NCI-H345 treated with DMSO at 0.1 percent for 48 hours (cell line): ENCODE measurements at regions not wholly inside any gene's neighbourhood (a gene's known extent, or its start where the extent isn't known, plus 50 kb on each side); places are given as distances from the start of the nearest gene placed in this dataset.

Source experiments
- DNase-seq: peaks from one replicate; lab custom pipeline; 2025; ENCODE audit not compliant: unreplicated experiment; lab: John Stamatoyannopoulos, UW

DNA sequence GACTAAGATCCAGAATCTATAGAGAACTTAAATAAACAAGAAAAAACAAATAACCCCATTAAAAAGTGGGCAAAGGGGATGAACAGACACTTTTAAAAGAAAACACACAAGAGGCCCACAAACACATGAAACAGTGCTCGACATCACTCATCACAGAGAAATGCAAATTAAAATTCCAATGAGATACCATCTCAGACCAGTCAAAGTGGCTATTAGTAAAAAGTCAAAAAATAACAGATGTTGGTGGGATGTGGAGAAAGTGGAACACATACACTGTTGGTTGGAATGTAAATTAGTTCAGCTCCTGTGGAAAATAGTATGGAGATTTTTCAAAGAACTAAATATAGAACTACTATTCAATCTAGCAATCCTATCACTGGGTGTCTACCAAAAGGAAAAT lies 143.1 kb downstream of the IFI44 start:
- no peak for DNase-seq

DNA sequence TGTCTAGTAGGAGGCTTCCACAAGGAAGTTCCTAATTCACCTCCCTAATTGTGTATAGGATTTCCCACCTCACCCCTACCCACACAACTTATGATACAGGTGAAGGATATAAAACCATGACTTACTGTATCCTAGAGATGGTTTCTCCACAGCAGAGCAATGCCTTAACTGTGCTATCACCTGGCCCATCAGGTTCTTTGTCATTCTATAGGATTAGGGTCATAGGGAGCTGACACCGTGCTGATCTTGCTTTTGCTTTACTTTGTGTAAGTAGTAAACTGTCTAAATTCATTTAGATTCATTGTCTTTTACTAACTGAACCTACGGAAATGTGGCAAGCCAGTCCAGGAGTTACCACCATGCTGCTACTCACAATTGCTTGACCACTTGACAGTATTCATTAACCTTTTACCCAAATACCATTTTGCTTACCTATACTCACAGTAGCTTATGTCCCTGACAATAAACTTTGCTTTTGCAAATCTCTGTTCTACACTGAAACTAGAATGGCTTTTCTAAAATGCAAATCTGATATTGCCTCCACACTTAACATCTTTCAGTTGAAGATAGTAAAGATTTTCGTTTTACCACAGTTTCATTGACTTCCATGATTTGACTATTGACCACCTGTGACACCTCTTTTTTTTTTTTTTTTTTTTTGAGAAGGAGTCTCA lies 147.6 kb downstream of the IFI44 start:
- DNase-seq = no peak

DNA sequence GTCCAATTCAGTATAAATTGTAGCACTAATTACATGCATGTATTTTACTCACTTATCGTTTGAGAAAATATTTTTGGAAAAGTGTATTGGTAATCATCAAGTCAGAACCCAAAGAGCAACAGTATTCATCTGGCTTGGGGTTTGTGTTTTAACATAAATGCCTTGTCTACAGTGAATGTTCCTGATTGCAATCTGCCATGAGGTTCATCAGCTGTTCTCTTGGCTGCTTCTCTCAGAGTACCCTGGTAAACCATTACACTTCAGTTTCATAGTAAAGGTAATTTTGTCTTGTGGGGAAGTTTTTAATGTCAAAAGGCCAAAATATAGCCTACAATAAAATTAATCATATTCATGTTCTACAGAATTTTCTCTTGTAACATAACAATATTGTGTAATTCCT lies 150.3 kb downstream of the IFI44 start:
- no peak for DNase-seq

DNA sequence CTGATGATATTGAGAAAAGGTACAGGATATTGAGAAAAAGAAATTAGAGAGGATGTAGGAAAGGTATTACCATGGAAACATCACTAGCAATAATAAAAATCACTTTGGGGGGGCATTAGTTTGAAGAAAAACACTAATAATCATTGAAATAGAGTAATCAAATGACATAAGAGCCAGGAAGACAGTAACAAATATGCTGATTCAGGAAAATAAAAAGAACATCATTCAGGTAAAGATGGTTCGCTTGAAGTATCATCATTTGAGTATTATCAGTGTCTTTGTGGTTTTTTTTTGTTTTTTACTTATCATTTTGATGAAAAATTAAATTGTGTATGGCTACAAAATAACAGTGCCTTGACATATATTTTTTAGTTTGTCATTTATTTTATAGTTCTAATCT lies 164.5 kb downstream of the IFI44 start:
- DNase-seq = no peak

DNA sequence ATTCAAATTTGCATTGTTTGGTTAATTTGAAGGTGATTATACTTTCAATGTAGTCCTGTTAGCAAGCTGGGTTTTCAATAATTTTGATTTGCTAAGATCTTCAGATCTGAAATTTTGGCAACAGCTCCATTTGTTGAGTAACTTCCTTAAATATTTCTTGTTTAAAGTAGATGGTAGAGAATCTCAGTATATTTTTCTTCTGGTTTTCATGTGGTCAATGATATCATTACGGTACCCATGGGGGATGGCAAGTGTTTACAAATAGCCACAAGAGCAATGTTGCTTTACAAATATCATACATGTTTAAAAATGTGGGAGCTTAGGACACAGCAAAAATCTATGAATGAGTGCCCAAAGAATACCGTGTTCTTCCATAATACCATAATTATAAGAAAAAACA lies 175.9 kb downstream of the IFI44 start:
- DNase-seq = no peak

DNA sequence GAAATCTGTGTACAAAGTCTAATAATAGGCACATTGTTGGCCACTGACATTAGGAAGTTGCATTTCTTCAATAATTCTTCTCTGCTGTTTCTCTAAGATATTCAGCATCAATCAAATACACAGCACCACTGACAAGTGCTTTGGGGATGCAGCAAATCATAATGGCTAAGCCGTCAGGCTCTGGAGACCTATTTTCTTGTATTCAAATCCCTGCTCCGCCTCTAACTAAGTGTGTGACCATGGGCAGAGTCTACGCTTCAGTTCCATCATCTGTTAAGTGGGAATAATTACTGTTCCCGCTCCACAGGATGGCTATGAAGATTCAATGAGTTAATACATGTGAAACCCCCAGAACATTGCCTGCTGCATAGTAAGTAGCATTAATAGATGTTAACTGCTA lies 176.9 kb downstream of the ADGRL4 start:
- DNase-seq = no peak

DNA sequence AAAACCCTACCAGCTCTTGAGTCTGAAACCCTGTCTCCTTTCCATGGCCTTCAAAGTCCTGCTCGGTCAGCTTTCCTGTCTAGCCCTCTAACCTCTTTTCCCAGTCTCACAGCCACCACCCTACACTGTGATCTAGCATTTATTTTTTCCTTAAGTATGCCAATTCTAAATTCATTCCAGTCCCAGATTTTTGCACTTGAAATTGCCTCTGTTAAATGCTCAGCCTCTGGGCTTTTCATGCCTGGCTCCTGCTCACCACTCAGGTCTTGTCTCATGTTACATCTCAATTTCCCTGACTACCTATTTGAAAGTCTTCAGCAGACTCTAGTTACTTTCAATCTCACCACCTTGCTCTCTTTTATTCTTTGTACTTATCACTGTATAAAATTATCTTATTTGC lies 176.2 kb downstream of the ADGRL4 start:
- no peak for DNase-seq

DNA sequence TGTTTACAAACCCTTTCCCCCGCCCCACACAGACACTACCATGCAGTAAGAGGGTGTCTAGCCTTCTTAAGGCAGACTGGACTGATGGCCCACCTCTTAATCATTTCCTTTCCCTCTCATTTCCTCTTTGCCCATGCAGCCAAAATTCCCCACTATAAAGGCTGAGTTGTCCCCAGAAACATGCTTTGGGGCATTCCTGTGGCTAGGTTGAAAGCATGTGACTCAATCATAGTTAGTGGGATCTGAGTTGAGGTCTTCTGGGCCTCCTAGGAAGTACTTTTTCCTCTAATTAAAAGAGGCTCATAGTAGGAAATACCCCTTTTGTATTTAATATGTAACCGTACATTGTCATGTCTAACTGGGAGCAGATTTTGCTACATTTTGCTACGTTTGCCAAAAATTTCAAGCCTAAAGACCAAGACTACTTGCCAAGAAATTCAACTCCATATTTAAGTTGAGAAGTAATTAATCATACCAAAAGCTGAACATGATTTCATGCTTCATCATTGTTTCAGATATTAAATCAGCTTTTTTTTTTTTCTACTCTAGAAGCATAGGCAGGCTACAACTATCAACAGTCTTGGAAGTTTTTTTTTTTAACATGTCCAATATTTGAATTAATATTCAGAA lies 174.7 kb downstream of the ADGRL4 start:
- no peak for DNase-seq

DNA sequence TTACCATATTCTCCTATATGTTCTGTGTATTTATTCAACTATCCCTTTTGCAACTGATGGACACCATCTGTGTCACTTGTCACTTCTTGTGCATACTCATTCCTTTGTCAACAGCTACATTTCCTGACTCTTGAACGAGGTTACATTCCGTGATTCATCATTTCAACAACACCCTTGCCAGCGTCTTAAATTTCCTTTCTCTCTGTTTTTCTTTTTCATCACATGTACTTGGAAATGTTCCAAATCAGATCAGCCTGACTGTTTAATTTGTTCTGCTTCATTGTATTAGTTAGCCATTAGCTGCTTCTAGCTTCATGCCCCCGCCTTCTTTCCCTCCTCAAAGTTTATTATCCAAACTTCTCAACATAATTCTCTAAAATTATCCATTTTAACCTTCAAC lies 173.0 kb downstream of the ADGRL4 start:
- DNase-seq = peak; percentile 14

DNA sequence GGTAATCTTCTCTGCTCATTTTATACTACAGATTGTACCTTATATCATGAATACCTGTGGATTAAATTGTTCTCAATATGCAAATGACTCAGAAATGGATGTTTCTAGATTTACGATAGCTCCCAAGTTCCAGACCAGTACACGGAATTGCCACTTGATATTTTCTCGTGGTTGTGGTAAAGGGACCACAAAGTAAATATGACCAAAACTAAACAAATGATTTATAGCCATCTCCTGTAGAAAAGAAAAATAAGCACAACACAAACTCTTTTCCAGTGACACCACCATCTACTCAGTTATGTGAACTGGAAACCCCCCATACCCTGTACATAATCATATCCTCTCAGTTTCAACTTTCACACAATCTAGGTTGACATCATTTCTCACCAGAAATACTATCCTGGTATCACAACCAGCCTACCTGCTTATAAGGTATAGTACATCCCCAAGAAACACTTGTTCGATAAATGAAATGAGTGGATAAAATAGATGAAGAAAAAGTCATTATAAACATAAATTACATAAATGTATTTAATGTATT lies 172.3 kb downstream of the ADGRL4 start:
- no peak for DNase-seq

DNA sequence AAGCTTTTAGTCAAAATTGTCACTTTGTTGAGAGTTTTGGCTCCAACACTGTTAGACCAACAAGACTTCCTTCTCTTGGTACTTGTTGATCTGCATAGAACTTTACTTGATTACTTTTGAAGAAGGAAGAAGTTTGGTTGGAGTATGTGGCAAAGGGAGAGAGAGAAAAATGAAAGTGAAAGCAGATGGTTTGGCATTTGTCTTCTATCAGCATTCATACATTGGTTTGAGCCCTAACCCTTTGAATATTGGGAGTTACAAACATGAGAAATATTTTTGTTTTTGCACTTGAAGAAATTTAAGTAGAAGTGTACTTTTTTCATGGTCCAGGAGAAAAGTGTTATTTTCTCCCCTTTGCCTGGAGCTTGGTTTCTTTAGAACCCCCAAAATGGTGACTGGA lies 169.8 kb downstream of the ADGRL4 start:
- no peak for DNase-seq

DNA sequence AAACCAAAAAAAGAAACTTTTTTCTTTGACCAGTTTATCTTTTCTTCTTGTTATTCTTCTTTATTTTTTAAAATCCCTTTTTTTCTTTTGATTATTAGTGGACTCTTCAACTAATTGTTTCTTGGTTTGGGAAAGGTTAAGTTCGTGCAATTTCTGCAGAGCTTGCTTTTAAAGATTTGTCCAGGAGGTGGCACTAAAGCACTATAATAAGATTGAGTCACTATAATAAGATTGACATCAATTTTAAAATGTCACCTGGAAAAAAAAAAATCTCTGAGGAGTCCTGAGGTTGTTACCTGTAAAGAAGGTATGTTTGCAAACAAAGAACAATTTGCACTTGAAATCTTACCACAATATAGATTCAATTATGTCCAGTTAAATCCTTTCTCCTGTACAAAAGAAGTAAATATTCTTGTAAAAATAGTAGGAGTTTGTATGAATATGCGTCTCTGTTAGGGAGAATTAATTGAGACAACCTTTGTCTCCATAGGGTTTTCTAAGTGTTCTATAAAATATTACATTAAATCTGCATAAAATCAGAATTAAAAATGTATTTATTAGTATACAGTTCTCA lies 166.7 kb downstream of the ADGRL4 start:
- DNase-seq = peak; percentile 51
